ENCODE measurements at regions not wholly inside any gene's neighbourhood (a gene's known extent, or its start where the extent isn't known, plus 50 kb on each side); places are given as distances from the start of the nearest gene placed in this dataset.
A peak's percentile ranks its signal among the peaks of the same experiment; 100 is the strongest.

- DNase-seq = no peak
Measured at GRCh38 chr13:88908961-88909441, 1237.8 kb downstream of the SLITRK5 start.

DNA sequence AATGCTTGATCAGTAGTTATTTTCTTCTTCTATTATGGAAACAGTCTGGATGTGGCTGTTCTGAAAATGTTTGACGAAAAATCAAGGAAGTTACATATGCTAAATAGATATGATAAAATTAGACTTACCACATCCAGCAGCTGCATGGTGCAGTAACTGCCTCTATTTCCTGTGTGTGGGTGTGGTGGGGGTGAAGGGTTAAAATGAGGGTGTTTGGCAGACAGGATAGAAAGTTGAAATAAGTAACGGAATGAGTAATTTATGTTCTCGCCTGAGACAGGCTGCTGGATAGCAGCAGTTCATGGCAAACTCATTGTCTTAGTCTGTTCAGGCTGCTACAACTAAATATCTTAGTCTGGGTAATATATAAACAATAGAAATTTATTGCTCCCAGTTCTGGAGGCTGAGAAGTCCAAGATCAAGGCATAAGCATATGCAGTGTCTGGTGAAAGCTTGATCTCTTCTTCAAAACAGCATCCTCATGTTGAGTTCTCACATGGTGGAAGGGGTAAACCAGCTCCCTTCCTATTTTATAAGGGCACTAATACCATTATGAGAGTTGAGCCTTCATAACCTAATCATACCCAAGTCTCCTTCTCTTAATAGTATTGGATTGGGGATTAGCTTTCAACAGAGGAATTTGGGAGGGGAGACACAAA lies 1248.9 kb downstream of the SLITRK5 start:
- no peak for DNase-seq

GRCh38 chr13:88925954-88926353 lies 1254.8 kb downstream of the SLITRK5 start:
- no peak for DNase-seq

GRCh38 chr13:88926890-88927502 lies 1255.8 kb downstream of the SLITRK5 start:
- DNase-seq = no peak

DNA sequence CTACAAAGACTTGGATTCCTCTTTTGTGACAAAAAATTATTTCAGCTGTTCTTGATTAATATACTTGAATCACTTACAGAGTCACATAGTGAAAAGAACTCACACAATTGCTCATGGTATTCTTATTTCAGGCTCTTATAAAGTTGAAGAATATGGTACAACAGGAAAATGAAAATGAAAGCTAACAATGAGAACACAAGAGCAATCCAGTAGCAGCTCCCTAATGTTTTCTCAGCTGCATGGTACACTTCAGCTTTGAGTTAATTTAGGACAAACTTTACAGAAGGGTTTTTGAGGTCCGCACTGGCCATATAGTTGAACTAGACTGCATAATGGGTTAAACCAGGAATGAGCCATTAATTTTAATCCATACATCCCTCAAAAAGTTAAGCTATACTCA lies 1261.8 kb downstream of the SLITRK5 start:
- DNase-seq = no peak

GRCh38 chr13:88937384-88937783 lies 1266.2 kb downstream of the SLITRK5 start:
- peak; percentile 12 for DNase-seq

- no peak for DNase-seq
Measured at GRCh38 chr13:88945793-88946192, 1274.6 kb downstream of the SLITRK5 start.

- no peak for DNase-seq
Measured at GRCh38 chr13:88948501-88948900, 1277.3 kb downstream of the SLITRK5 start.

DNA sequence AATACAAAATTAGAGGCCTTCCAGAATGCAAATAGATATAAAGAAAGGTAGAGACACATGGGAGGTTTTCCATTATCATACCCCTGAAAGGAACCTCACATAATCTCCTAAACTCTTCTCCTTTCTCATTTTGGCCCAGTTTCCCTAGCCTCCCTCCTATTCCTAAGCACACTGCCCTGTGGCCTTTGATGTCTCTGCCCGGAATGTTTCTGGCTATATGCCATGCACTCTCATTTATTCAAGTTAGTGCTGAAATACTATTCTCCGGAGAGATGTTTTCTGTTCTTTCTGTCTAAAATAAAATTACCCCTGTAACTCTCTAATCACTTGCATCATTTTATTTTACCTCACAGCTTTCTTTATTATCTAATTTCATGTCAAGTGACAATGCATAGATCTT lies 1287.7 kb downstream of the SLITRK5 start:
- DNase-seq = no peak

DNA sequence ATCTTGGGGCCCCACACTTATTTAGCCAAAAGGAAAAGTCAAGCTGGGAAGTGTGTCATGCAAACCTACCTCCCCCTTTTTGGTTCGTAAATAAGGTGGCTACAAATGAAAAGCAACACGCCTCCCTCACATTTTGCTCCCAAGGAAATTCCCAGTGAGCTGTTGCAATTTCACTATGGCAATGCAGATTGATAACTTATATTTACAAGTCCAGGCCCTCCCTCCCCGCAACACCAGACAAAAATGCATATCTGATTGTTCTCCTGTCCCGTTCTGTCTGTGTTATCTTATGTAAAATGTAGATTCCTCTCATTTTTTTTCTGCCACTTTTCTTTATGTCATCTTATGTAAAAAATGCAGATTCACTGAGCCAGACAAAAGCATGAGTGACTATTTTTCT lies 1305.3 kb downstream of the SLITRK5 start:
- no peak for DNase-seq

DNA sequence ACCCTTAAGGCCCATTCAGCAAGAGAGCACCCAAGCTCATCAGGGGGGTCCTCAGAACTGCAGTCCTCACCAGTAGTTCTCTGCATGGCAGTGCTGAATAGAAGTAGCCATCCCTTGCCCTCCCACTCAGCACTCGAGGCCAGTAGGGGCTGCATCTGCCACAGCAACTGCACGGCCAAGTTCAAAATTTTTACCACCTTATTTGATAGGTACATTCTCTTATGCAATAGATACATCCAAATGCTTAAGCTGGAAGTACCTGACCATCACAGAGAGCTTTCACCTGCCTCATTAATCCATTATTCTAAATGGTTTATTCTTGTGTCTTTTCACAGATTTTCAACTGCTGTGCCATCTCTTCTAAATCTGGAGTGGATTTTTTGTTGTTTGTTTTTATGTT lies 1307.4 kb downstream of the SLITRK5 start:
- no peak for DNase-seq

GRCh38 chr13:88979465-88980175 lies 1308.4 kb downstream of the SLITRK5 start:
- DNase-seq = no peak

DNA sequence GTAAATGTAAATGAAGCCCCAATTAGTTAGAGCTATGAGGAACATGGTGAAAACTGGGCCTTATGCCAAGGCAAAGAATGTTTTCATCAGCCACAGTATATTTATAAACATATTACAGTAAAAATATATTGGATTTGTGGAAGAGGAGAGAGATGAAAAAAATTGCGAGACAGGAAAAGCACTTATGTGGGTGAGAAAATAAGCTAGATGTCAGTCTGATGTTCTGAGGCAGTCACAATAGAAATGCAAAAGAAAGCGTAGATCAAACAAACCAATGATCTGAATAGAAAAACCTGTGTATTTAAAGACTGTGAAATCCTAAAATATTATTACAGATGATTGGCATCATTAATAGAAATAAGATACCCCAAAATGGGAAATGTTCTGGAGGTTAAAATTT lies 1332.5 kb downstream of the SLITRK5 start:
- no peak for DNase-seq

GRCh38 chr13:89011615-89012014 lies 1340.4 kb downstream of the SLITRK5 start:
- DNase-seq = no peak

DNA sequence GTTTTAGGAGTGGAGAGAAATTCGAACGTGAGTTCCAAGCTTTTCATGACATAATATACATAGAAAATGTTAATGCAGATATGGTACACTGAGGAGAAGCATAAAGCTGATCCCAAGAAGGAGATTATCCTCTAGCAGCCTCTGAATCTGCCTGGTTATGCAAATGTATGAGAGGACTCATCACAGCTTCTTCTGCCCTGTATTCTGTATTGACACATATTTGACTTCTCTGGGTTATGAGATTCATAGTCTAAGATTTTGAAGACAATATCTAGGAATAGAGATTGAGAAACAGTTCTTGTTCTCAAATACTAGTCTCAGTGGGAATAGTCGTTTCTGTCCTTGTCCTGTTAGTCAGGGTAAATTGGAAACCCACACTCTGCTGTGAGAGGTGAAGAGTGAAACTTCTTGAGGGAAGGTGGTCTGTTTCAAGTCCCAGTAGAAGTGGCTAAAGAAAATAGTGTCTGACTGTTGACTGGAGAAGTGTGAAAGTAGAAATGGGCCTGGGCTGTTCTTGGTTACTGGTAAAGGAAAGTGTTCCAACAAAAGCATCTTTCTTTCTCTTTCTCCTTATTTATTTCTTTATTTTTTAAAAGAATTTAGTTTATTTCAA lies 1356.6 kb downstream of the SLITRK5 start:
- DNase-seq = no peak

GRCh38 chr13:89029062-89029461 lies 1357.9 kb downstream of the SLITRK5 start:
- DNase-seq = no peak

- DNase-seq = no peak
Measured at GRCh38 chr13:89034015-89034414, 1362.8 kb downstream of the SLITRK5 start.

- no peak for DNase-seq
Measured at GRCh38 chr13:89052699-89053098, 1381.5 kb downstream of the SLITRK5 start.

GRCh38 chr13:89053418-89053817 lies 1382.2 kb downstream of the SLITRK5 start:
- DNase-seq = no peak

DNA sequence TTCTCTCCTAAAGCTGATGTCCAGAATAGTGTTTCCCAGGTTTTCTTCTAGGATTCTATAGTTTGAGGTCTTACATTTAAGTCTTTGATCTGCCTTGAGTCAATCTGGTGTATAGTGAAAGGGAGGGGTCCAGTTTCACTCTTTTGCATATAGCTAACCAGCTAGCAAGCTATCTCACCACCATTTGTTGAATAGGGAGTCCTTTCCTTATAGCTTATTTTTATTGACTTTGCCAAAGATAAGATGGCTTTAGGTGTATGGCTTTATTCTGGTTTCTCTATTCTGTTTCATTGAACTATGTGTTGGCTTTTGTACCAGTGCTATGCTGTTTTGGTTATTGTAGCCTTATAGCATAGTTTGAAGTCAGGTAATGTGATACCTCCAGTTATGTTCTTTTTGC lies 1386.1 kb downstream of the SLITRK5 start:
- no peak for DNase-seq

- DNase-seq = no peak
Measured at GRCh38 chr13:89057862-89058261, 1386.7 kb downstream of the SLITRK5 start.

DNA sequence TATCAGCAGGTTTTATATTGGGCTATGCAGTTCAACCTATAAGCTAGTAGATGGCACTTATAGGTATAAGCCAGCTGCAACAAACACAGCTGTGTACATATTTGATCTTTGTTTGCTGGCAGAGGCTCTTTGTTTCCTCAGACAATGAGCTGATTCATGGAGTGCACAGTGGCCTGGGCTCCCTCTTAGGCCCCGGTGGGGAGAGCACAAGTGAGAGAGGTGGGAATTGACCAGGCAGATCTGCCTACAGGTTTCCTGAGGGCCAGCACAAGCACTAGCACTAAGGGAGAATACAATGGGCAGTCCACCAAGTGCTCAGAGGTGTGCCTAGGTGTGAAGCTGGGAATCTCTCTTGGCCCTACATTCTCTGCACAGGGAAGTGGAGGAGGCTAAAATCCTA lies 1390.7 kb downstream of the SLITRK5 start:
- DNase-seq = no peak

DNA sequence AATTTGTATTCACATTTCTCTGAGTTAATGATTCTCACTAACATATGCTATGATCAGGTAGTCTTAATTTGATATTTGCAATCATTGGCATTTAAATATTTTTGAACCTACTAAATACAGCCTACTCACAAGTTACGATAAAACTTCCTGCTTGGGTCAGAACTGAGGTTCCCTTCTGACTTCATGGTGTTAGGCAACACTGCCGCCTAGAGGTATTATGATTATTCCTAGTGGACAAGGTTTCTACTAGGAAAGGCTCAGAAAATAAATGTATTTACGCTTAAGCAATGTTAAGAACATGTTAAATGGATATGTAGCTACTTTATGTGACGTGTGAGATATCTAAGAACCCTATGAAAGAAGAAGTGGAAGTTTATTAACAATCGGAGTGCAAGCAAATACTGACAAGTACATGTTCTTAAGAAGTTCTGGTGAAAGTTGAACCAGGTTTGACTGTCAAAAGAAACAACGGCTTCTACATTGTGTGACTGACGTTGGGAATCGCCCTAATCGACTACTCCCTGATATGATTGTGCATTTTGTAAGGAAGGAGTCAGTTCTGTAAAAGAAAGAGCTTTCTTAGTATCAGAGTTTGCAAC lies 1395.8 kb downstream of the SLITRK5 start:
- peak; percentile 21 for DNase-seq
